Tibial nerve (tissue), 3 donors: ENCODE measurements at regions not wholly inside any gene's neighbourhood (a gene's known extent, or its start where the extent isn't known, plus 50 kb on each side); places are given as distances from the start of the nearest gene placed in this dataset.

Experiments used
- CTCF ChIP-seq, 5 experiments: fragments of 200-600 bp in 3 of 5; fragments of 450-650 bp in 2 of 5; sonication (generic) in 3 of 5; IDR thresholded peaks; one replicate each; pipeline ENCODE4 v1.5.1; 2016 to 2019; ENCODE audit warnings: antibody characterized with exemption in 5 of 5, mild to moderate bottlenecking in 3 of 5, moderate library complexity in 2 of 5
- POLR2A ChIP-seq, 2 donors: fragments of 450-650 bp; IDR thresholded peaks; one replicate each; pipeline ENCODE4 v1.6.1; 2017; ENCODE audit warnings: antibody characterized with exemption in 2 of 2, mild to moderate bottlenecking in 2 of 2, moderate library complexity in 2 of 2

GRCh38 chr5:159410480-159410879, 80.2 kb upstream of the IL12B start:
- no peak for TF ChIP-seq POLR2A (IDR thresholded peaks at IDR 0.05)
- no peak for TF ChIP-seq CTCF (IDR thresholded peaks at IDR 0.05)
